ENCODE measurements at regions not wholly inside any gene's neighbourhood (a gene's known extent, or its start where the extent isn't known, plus 50 kb on each side); places are given as distances from the start of the nearest gene placed in this dataset.

DNA sequence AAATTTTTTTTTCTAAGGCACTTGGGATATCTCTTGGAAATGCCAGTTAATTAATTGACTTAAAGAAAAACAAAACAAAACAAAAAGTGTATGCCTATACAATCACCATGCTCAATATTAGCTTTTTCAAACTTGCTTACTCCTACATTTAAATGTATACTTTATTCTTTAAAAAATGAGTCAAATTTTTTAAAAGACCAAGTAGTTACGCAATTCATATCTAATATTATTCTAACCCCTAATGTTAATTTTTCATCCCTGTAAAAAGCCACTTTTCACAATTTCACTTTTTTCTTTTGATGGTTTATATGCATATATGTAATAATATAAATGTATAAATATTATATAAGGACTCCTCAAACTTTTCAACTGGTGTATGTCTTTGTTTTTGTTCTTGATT lies 211.2 kb downstream of the PRDM9 start:
- 94 to 99% methylated on average over 1 of the region's 1 CpG for WGBS, 2 donors
- TF ChIP-seq CTCF (IDR thresholded peaks at IDR 0.05) = no peak
- no peak for TF ChIP-seq POLR2A (IDR thresholded peaks at IDR 0.05)
- no peak overlapping the region for H3K4me3 ChIP-seq (ENCODE audit: low read depth, poor library complexity, severe bottlenecking)
- no peak for DNase-seq (ENCODE audit: low spot score in 2 of 2)
- intact Hi-C loops (cut with DNase I; ENCODE audit: low total_unique reads) = no loop called here

DNA sequence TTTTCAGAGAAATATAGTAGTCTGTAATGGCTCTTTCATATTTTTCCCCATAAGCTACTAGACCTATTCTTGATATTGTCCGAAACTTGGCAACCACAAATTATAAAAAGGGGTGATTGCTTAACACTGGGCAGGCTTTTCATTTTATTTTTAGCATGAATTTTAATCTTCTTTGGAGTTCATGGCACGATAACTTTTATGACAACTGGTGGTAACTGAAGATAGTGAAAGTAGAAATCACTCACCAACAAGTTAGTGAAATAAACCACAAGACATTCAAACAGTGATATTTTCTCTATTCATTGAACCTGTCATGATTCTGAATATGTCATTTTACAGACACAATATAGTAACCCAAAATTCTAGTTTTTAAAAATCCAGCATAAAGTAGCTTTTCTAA lies 213.9 kb downstream of the PRDM9 start:
- 16 to 55% methylated on average over 2 of the region's 2 CpGs for WGBS, 2 donors
- H3K4me3 ChIP-seq (ENCODE audit: low read depth, poor library complexity, severe bottlenecking) = no peak overlapping the region
- intact Hi-C loops (cut with DNase I; ENCODE audit: low total_unique reads) = no loop called here
- TF ChIP-seq CTCF (IDR thresholded peaks at IDR 0.05) (no peak), POLR2A (IDR thresholded peaks at IDR 0.05) (no peak)
- no peak for DNase-seq (ENCODE audit: low spot score in 2 of 2)

DNA sequence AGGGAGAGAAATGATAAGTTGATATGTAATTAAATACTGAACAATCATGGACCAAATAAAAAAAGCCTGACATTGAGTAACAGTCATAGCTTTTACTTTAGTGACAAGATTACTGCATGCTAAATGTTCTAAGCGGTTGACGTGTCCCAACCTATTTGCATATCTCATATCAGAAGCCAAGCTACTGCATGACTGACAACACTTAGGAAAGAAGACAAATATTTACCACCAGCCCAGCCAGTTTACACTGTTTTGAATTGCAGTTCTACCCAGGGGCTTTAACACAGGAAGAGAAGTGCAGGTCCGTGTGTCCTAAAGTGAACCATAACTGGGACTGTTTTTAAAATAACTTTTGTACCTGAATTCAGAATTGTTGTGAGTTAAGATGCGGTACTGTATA lies 219.9 kb downstream of the PRDM9 start:
- H3K4me3 ChIP-seq (ENCODE audit: low read depth, poor library complexity, severe bottlenecking) = no peak overlapping the region
- no peak for TF ChIP-seq CTCF (IDR thresholded peaks at IDR 0.05)
- no peak for TF ChIP-seq POLR2A (IDR thresholded peaks at IDR 0.05)
- WGBS, 2 donors = 49 to 69% methylated on average over 4 of the region's 4 CpGs
- intact Hi-C loops (cut with DNase I; ENCODE audit: low total_unique reads) = no loop called here
- DNase-seq (ENCODE audit: low spot score in 2 of 2) = no peak

DNA sequence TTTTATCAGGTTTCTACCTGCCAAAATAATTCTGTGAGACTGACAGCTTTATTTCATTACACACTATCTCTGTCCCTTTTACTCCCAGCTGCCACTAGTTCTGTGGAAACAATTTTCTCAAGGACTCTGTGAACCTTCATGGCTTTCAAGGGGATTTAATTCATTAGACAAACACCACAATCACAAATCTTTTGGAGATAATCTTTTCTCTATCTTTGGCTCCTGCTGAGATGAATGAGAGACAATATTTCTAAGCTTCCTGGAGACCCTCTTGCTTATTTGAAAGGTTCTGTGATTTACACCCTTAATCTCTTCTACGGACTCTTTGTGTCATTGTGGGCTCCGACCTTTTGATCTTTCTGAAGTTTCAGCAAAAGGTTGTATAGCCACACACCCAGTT lies 222.6 kb downstream of the PRDM9 start:
- TF ChIP-seq POLR2A (IDR thresholded peaks at IDR 0.05) = no peak
- no peak for TF ChIP-seq CTCF (IDR thresholded peaks at IDR 0.05)
- intact Hi-C loops (cut with DNase I; ENCODE audit: low total_unique reads) = no loop called here
- WGBS, 2 donors = 69 to 71% methylated on average over 2 of the region's 2 CpGs
- H3K4me3 ChIP-seq (ENCODE audit: low read depth, poor library complexity, severe bottlenecking) = no peak overlapping the region
- DNase-seq (ENCODE audit: low spot score in 2 of 2) = no peak

- intact Hi-C loops (cut with DNase I; ENCODE audit: low total_unique reads) = no loop called here
- TF ChIP-seq POLR2A (IDR thresholded peaks at IDR 0.05) = no peak
- no peak for TF ChIP-seq CTCF (IDR thresholded peaks at IDR 0.05)
- WGBS, 2 donors = 42 to 50% methylated on average over 4 of the region's 4 CpGs
- H3K4me3 ChIP-seq (ENCODE audit: low read depth, poor library complexity, severe bottlenecking) = no peak overlapping the region
- no peak for DNase-seq (ENCODE audit: low spot score in 2 of 2)
Observed at GRCh38 chr5:23740029-23740428, 232.6 kb downstream of the PRDM9 start.

- TF ChIP-seq POLR2A (IDR thresholded peaks at IDR 0.05) (no peak), CTCF (IDR thresholded peaks at IDR 0.05) (no peak)
- DNase-seq (ENCODE audit: low spot score in 2 of 2) = no peak
- intact Hi-C loops (cut with DNase I; ENCODE audit: low total_unique reads) = no loop called here
- no peak overlapping the region for H3K4me3 ChIP-seq (ENCODE audit: low read depth, poor library complexity, severe bottlenecking)
Observed at GRCh38 chr5:23742701-23743100, 235.3 kb downstream of the PRDM9 start.

Data from lower leg skin (tissue), 4 donors.